ENCODE measurements at regions not wholly inside any gene's neighbourhood (a gene's known extent, or its start where the extent isn't known, plus 50 kb on each side); places are given as distances from the start of the nearest gene placed in this dataset.

DNA sequence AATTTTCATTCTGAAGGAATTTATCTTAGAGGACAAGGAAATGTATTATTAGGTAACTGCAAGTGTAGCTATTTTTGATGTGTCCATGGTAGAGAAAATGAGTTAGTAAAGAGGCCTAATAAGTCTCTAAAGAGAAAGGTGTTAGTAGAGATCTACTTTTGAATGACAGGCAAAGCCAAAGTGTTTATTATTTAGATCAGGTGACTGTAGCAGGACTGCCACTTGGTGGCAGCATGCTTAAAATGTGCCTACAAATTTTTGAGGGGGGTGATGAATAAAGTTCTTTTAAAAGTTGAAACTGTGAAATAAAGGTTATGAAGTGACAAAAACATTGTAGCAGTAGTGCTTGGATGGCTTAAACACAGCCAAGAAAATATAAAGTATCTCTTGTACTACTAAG, 421.5 kb upstream of the MEIS1 start:
- TF ChIP-seq CTCF (IDR thresholded peaks at IDR 0.05; ENCODE audit: insufficient read depth, low read length): no peak
- no peak for TF ChIP-seq REST (IDR thresholded peaks at IDR 0.05; ENCODE audit: insufficient replicate concordance, low read depth)
- TF ChIP-seq GABPA (IDR thresholded peaks at IDR 0.05; ENCODE audit: low read depth): no peak
- no peak for TF ChIP-seq POLR2AphosphoS5 (IDR thresholded peaks at IDR 0.05; ENCODE audit: low read depth)
- no peak for TF ChIP-seq SPI1 (IDR thresholded peaks at IDR 0.05; ENCODE audit: borderline replicate concordance, low read depth)
- no peak for DNase-seq (ENCODE audit: low read depth in 1 of 2, low spot score in 1 of 2)
- H3K4me3 ChIP-seq (replicated peaks; ENCODE audit: insufficient read depth, low read length): no peak overlapping the region
- H3K27ac ChIP-seq (replicated peaks): no peak overlapping the region
- no peaks in the 10 kb centered on the region for H3K27me3 ChIP-seq (ENCODE audit: insufficient read depth, poor library complexity, severe bottlenecking)

DNA sequence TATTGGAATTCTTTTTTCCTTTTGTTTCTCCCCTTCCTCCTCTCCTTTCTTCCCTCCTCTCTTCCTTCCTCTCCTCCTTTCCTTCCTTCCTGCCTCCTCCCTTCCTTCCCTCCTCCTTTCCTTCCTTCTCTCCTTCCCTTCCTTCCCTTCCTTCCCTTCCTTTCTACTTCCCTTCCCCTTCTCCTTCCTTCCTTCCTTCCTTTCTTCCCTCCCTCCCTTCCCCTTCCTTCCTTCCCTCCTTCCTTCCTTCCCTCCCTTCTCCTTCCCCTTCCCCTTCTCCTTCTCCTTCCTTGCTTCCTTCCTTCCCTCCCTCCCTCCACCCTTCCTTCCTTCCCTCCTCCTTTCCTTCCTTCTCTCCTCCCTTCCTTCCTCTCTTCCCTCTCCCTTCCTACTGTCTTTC, 431.0 kb upstream of the MEIS1 start:
- no peak for TF ChIP-seq GABPA (IDR thresholded peaks at IDR 0.05; ENCODE audit: low read depth)
- TF ChIP-seq SPI1 (IDR thresholded peaks at IDR 0.05; ENCODE audit: borderline replicate concordance, low read depth): no peak
- TF ChIP-seq POLR2AphosphoS5 (IDR thresholded peaks at IDR 0.05; ENCODE audit: low read depth): no peak
- no peak for TF ChIP-seq REST (IDR thresholded peaks at IDR 0.05; ENCODE audit: insufficient replicate concordance, low read depth)
- no peak for TF ChIP-seq CTCF (IDR thresholded peaks at IDR 0.05; ENCODE audit: insufficient read depth, low read length)
- Histone ChIP-seq H3K27ac (replicated peaks) (no peak overlapping the region), H3K4me3 (replicated peaks; ENCODE audit: insufficient read depth, low read length) (no peak overlapping the region), H3K27me3 (ENCODE audit: insufficient read depth, poor library complexity, severe bottlenecking) (no peaks in the 10 kb centered on the region)
- DNase-seq (ENCODE audit: low read depth in 1 of 2, low spot score in 1 of 2): no peak

GRCh38 chr2:66001538-66001937, 433.4 kb upstream of the MEIS1 start:
- TF ChIP-seq POLR2AphosphoS5 (IDR thresholded peaks at IDR 0.05; ENCODE audit: low read depth) (no peak), REST (IDR thresholded peaks at IDR 0.05; ENCODE audit: insufficient replicate concordance, low read depth) (no peak), CTCF (IDR thresholded peaks at IDR 0.05; ENCODE audit: insufficient read depth, low read length) (no peak), SPI1 (IDR thresholded peaks at IDR 0.05; ENCODE audit: borderline replicate concordance, low read depth) (no peak), GABPA (IDR thresholded peaks at IDR 0.05; ENCODE audit: low read depth) (no peak)
- no peak for DNase-seq (ENCODE audit: low read depth in 1 of 2, low spot score in 1 of 2)
- no peak overlapping the region for H3K4me3 ChIP-seq (replicated peaks; ENCODE audit: insufficient read depth, low read length)
- no peak overlapping the region for H3K27ac ChIP-seq (replicated peaks)
- no peaks in the 10 kb centered on the region for H3K27me3 ChIP-seq (ENCODE audit: insufficient read depth, poor library complexity, severe bottlenecking)

All from HL-60 (cell line).